Right lobe of liver (tissue), 4 donors: ENCODE measurements at regions not wholly inside any gene's neighbourhood (a gene's known extent, or its start where the extent isn't known, plus 50 kb on each side); places are given as distances from the start of the nearest gene placed in this dataset.
"Not testable (repeated sequence)": the region's sequence is repeated elsewhere in the genome, so short reads cannot be mapped to it uniquely, and the experiment has no call there.

Source experiments
- POLR2A ChIP-seq: fragments of 450-650 bp; IDR thresholded peaks from one replicate; pipeline ENCODE4 v1.6.1; 2017; ENCODE audit warnings: antibody characterized with exemption, mild to moderate bottlenecking
- TF ChIP-seq, protein P1 (sequence below), 4 donors: fragments of 200-600 bp in 3 of 4; fragments of 450-650 bp in 1 of 4; IDR thresholded peaks; one replicate each; pipeline versions ENCODE4 v1.5.1 to v1.8.0; 2016 to 2022; ENCODE audit warnings: antibody characterized with exemption in 4 of 4, mild to moderate bottlenecking in 2 of 4
- donor health status: DM: no; HTN: no; CAD: no.
- donor health status: DM: no; HTN: no; CAD: no.
- donor health status: DM: no; HTN: yes; CAD: no.

DNA sequence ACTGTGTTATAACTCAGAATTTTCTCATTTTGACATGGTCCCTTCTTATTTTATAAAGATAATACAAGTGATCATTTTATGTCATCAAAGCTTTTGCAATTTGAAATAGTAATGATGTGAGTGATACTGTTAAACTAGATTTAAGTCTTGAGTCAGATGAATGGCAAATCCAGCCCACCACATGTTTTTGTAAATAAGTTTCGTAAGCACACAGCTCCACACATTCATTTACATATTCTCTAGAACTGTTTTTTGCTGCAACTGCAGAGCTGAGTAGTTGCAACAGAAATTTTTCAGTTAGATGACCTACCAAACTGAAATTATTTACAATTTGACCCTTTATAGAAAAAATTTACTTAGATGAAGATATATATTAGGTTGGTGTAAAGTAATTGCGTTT is 108.1 kb downstream of the CDRT15L2 start:
- TF ChIP-seq POLR2A = not testable (repeated sequence)
- TF ChIP-seq, protein P1, sequence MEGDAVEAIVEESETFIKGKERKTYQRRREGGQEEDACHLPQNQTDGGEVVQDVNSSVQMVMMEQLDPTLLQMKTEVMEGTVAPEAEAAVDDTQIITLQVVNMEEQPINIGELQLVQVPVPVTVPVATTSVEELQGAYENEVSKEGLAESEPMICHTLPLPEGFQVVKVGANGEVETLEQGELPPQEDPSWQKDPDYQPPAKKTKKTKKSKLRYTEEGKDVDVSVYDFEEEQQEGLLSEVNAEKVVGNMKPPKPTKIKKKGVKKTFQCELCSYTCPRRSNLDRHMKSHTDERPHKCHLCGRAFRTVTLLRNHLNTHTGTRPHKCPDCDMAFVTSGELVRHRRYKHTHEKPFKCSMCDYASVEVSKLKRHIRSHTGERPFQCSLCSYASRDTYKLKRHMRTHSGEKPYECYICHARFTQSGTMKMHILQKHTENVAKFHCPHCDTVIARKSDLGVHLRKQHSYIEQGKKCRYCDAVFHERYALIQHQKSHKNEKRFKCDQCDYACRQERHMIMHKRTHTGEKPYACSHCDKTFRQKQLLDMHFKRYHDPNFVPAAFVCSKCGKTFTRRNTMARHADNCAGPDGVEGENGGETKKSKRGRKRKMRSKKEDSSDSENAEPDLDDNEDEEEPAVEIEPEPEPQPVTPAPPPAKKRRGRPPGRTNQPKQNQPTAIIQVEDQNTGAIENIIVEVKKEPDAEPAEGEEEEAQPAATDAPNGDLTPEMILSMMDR (IDR thresholded peaks at IDR 0.05) = not testable (repeated sequence)
